H9 (cell line): ENCODE measurements at regions not wholly inside any gene's neighbourhood (a gene's known extent, or its start where the extent isn't known, plus 50 kb on each side); places are given as distances from the start of the nearest gene placed in this dataset.

Experiments used
- DNase-seq: peaks from one replicate; pipeline ENCODE4 v3.0.0-alpha.2; 2017
- H2AFZ ChIP-seq: one replicate; pipeline ENCODE4 v1.6.1; 2013; ENCODE audit warnings: mild to moderate bottlenecking, low read length, control low read depth, moderate library complexity
- H2AK5ac ChIP-seq: 2 replicates; pipeline ENCODE4 v1.6.1; 2013; ENCODE audit warnings: low read length, control low read depth, mixed read lengths; ENCODE audit not compliant: insufficient read length
- H2BK120ac ChIP-seq: one replicate; pipeline ENCODE4 v1.6.1; 2013; ENCODE audit warnings: low read depth, mild to moderate bottlenecking, low read length, control low read depth, inconsistent platforms; ENCODE audit not compliant: poor library complexity, severe bottlenecking
- H2BK12ac ChIP-seq: 2 replicates; pipeline ENCODE4 v1.6.1; 2013; ENCODE audit warnings: low read length, control low read depth, mixed read lengths, low read depth; ENCODE audit not compliant: insufficient read length
- H2BK15ac ChIP-seq: 2 replicates; pipeline ENCODE4 v1.6.1; 2013; ENCODE audit warnings: low read depth, low read length, control low read depth
- H2BK20ac ChIP-seq: one replicate; pipeline ENCODE4 v1.6.1; 2013; ENCODE audit warnings: low read depth, mild to moderate bottlenecking, low read length, control low read depth, inconsistent platforms; ENCODE audit not compliant: poor library complexity, severe bottlenecking
- H2BK5ac ChIP-seq: 2 replicates; pipeline ENCODE4 v1.6.1; 2013; ENCODE audit warnings: low read length, control low read depth, mixed read lengths; ENCODE audit not compliant: insufficient read length
- H3K14ac ChIP-seq: 2 replicates; pipeline ENCODE4 v1.6.1; 2013; ENCODE audit warnings: low read length, control low read depth; ENCODE audit not compliant: insufficient read depth
- H3K18ac ChIP-seq: 2 replicates; pipeline ENCODE4 v1.6.1; 2013; ENCODE audit warnings: low read depth, mild to moderate bottlenecking, mixed read lengths, low read length, control low read depth; ENCODE audit not compliant: insufficient read length
- H3K23ac ChIP-seq: 2 replicates; pipeline ENCODE4 v1.6.1; 2013; ENCODE audit warnings: low read length, control low read depth, mixed read lengths, low read depth; ENCODE audit not compliant: insufficient read length
- H3K23me2 ChIP-seq: 2 replicates; pipeline ENCODE4 v1.6.1; 2013; ENCODE audit warnings: low read depth, mild to moderate bottlenecking, mixed read lengths, low read length, control low read depth; ENCODE audit not compliant: insufficient read length, poor library complexity, severe bottlenecking
- H3K27ac ChIP-seq: 2 replicates; pipeline ENCODE4 v1.5.1; 2013; ENCODE audit warnings: low read length, control low read depth, mixed read lengths, low read depth; ENCODE audit not compliant: insufficient read length
- H3K27me3 ChIP-seq: 2 replicates; pipeline ENCODE4 v1.6.1; 2013; ENCODE audit warnings: low read length, control low read depth, inconsistent platforms; ENCODE audit not compliant: insufficient read depth
- H3K4ac ChIP-seq: 2 replicates; pipeline ENCODE4 v1.6.1; 2013; ENCODE audit warnings: low read depth, mild to moderate bottlenecking, control low read depth, inconsistent platforms, low read length, moderate library complexity
- H3K4me1 ChIP-seq: 2 replicates; pipeline ENCODE4 v1.6.1; 2013; ENCODE audit warnings: low read length, control low read depth, inconsistent platforms; ENCODE audit not compliant: insufficient read depth
- H3K4me2 ChIP-seq: 2 replicates; pipeline ENCODE4 v1.6.1; 2013; ENCODE audit warnings: low read length, control low read depth, mixed read lengths; ENCODE audit not compliant: insufficient read length, insufficient read depth
- H3K56ac ChIP-seq: 2 replicates; pipeline ENCODE4 v1.6.1; 2013; ENCODE audit warnings: low read depth, mild to moderate bottlenecking, mixed read lengths, low read length, control low read depth; ENCODE audit not compliant: insufficient read length
- H3K79me1 ChIP-seq: 2 replicates; pipeline ENCODE4 v1.6.1; 2013; ENCODE audit warnings: low read depth, mild to moderate bottlenecking, moderate library complexity, low read length, control low read depth, inconsistent platforms; ENCODE audit not compliant: insufficient read depth, poor library complexity, severe bottlenecking
- H3K79me2 ChIP-seq: 2 replicates; pipeline ENCODE4 v1.6.1; 2013; ENCODE audit warnings: low read length, control low read depth, inconsistent platforms; ENCODE audit not compliant: insufficient read depth
- H3K9ac ChIP-seq: 2 replicates; pipeline ENCODE4 v1.6.1; 2013; ENCODE audit warnings: low read length, control low read depth, mixed read lengths; ENCODE audit not compliant: insufficient read length; ENCODE audit errors: extremely low read depth
- H3K9me3 ChIP-seq: one replicate; pipeline ENCODE4 v1.6.1; 2013; ENCODE audit warnings: low read depth, low read length, inconsistent platforms; ENCODE audit not compliant: control insufficient read depth
- H3T11ph ChIP-seq: one replicate; pipeline ENCODE4 v1.6.1; 2013; ENCODE audit warnings: mild to moderate bottlenecking, low read length, control low read depth, inconsistent platforms
- H4K20me1 ChIP-seq: one replicate; pipeline ENCODE4 v1.6.1; 2013; ENCODE audit not compliant: control insufficient read depth, insufficient read length, insufficient read depth
- H4K5ac ChIP-seq: 2 replicates; pipeline ENCODE4 v1.6.1; 2013; ENCODE audit warnings: low read depth, mild to moderate bottlenecking, mixed read lengths, low read length, control low read depth; ENCODE audit not compliant: insufficient read length
- H4K8ac ChIP-seq: replicated peaks from 2 replicates; pipeline ENCODE4 v1.6.1; 2013; ENCODE audit warnings: low read length, control low read depth, mixed read lengths, low read depth; ENCODE audit not compliant: insufficient read length
- H4K91ac ChIP-seq: 2 replicates; pipeline ENCODE4 v1.6.1; 2013; ENCODE audit warnings: low read depth, mild to moderate bottlenecking, moderate library complexity, mixed read lengths, low read length, control low read depth; ENCODE audit not compliant: insufficient read length
- H3K27ac Mint-ChIP-seq, 3 experiments: 2 replicates in 2 of 3; 3 replicates in 1 of 3; pipeline ENCODE4 v1.8.0; 2020 to 2021; ENCODE audit warnings: mixed read lengths in 3 of 3, mild to moderate bottlenecking in 1 of 3, moderate library complexity in 1 of 3
- H3K27me3 Mint-ChIP-seq: 2 replicates; pipeline ENCODE4 v1.8.0; 2021; ENCODE audit warnings: low read depth, mild to moderate bottlenecking, moderate library complexity, mixed read lengths
- H3K36me3 Mint-ChIP-seq, 3 experiments: 2 replicates in 2 of 3; 3 replicates in 1 of 3; pipeline ENCODE4 v1.8.0; 2020 to 2021; ENCODE audit warnings: low read depth in 3 of 3, mixed read lengths in 3 of 3; ENCODE audit not compliant: insufficient read depth in 1 of 3
- H3K4me1 Mint-ChIP-seq, 2 experiments: 2 replicates each; pipeline ENCODE4 v1.8.0; 2020; ENCODE audit warnings: mixed read lengths in 2 of 2
- H3K4me3 Mint-ChIP-seq, 2 experiments: 2 replicates in 1 of 2; 3 replicates in 1 of 2; pipeline ENCODE4 v1.8.0; 2020 to 2021; ENCODE audit warnings: mild to moderate bottlenecking in 2 of 2, mixed read lengths in 2 of 2, moderate library complexity in 1 of 2
- H3K9me3 Mint-ChIP-seq, 2 experiments: 2 replicates in 1 of 2; 3 replicates in 1 of 2; pipeline ENCODE4 v1.8.0; 2020; ENCODE audit warnings: mild to moderate bottlenecking in 2 of 2, mixed read lengths in 2 of 2, moderate library complexity in 1 of 2
- CTCF ChIP-seq: fragments of 200-600 bp; sonication (generic); conservative IDR thresholded peaks from 3 replicates; pipeline ENCODE4 v1.8.0; 2021; ENCODE audit warnings: antibody characterized with exemption, mild to moderate bottlenecking
- WGBS: extraction: QIAGEN DNeasy Blood & Tissue Kit; methylation state at CpG from one replicate; pipeline ENCODE4 v1.1.7; 2013; ENCODE audit warnings: missing lambda C conversion rate, low lambda C conversion rate, mixed read lengths; ENCODE audit not compliant: insufficient read length; ENCODE audit errors: extremely low coverage; 5-methylcytosine and 5-hydroxymethylcytosine counted together

- Histone ChIP-seq H2BK20ac (no peak overlapping the region), H3K79me1 (no peaks in the 10 kb centered on the region), H3K9ac (no peak overlapping the region), H2BK12ac (no peak overlapping the region), H4K8ac (no peak overlapping the region), H3K4ac (no peak overlapping the region), H3K4me2 (no peak overlapping the region), H2AK5ac (no peak overlapping the region), H3K27me3 (no peaks in the 10 kb centered on the region), H2AFZ (no peak overlapping the region), H4K5ac (no peak overlapping the region), H3K27ac (no peak overlapping the region), H3T11ph (no peak overlapping the region), H4K91ac (no peak overlapping the region), H3K4me1 (no peaks in the 10 kb centered on the region), H3K14ac (no peak overlapping the region), H2BK5ac (no peak overlapping the region), H3K79me2 (no peaks in the 10 kb centered on the region), H3K23ac (no peak overlapping the region), H2BK120ac (no peak overlapping the region), H3K9me3 (no peaks in the 10 kb centered on the region), H3K18ac (no peak overlapping the region), H3K23me2 (no peaks in the 10 kb centered on the region), H2BK15ac (no peak overlapping the region), H3K56ac (no peak overlapping the region), H4K20me1 (no peaks in the 10 kb centered on the region)
- Mint-ChIP-seq H3K27ac (no peak overlapping the region), H3K9me3 (peaks cover 6 to 14% of the 10 kb centered on the region in 2 experiments), H3K4me3 (no peak overlapping the region), H3K4me1 (no peaks in the 10 kb centered on the region), H3K36me3 (peaks cover 1 to 3% (median 1%) of the 10 kb centered on the region in 3 experiments; a peak in 4 of 7 replicates), H3K27me3 (no peaks in the 10 kb centered on the region)
- no peak for DNase-seq
- no CpG with 5 or more reads among the region's 1 CpG for WGBS
- no peak for TF ChIP-seq CTCF
These were observed 679.0 kb upstream of the LRRC4C start for GRCh38 chr11:42138454-42138853.
